ENCODE measurements at regions not wholly inside any gene's neighbourhood (a gene's known extent, or its start where the extent isn't known, plus 50 kb on each side); places are given as distances from the start of the nearest gene placed in this dataset.

DNA sequence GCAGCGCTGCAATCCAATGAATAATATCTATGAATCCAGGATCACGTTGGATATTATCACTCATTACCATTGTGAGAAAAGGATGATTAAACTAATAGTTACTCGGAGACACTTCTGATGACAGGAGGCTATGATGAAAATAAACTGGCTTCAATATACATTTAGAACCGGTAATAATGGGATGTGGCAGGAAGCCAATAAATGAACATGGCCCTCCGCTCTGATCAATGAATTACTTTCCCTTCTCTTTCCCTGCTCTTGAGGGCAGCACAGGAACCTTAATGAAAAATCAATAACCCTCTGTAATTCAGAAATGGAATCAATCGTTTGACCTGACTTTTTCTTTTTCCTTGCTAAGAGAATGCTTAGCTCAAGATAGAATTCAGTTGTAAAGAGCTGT, 103.9 kb upstream of the PAQR3 start:
- no peak overlapping the region for H3K4me3 Mint-ChIP-seq
- intact Hi-C loops (cut with micrococcal nuclease) = no loop called here
- no peaks in the 10 kb centered on the region for H3K36me3 ChIP-seq (replicated peaks in 1 of 2; ENCODE audit: control extremely low read depth in 1 of 2, control insufficient read depth in 1 of 2, extremely low read depth in 1 of 2, insufficient read depth in 2 of 2, low read length in 1 of 2)
- H3K4me1 ChIP-seq (ENCODE audit: control insufficient read depth in 2 of 2, insufficient read depth in 2 of 2, low read length in 2 of 2) = no peaks in the 10 kb centered on the region
- H3K9me3 Mint-ChIP-seq (ENCODE audit: insufficient read depth) = no peaks in the 10 kb centered on the region
- POLR2A ChIA-PET = no interaction called here
- H2AFZ ChIP-seq (ENCODE audit: insufficient read depth, low read depth, low read length, poor library complexity, severe bottlenecking) = no peak overlapping the region
- 60% methylated on average over 1 of the region's 6 CpGs for WGBS (ENCODE audit: insufficient coverage)
- H3K27ac ChIP-seq (ENCODE audit: low read length in 2 of 2) = no peak overlapping the region
- no peak overlapping the region for H3K9ac ChIP-seq (ENCODE audit: low read length)
- H3K79me2 ChIP-seq (ENCODE audit: control insufficient read depth, insufficient read depth, low read length) = no peaks in the 10 kb centered on the region
- no peak for DNase-seq
- H4K20me1 ChIP-seq (ENCODE audit: control insufficient read depth, insufficient read depth, low read length, poor library complexity, severe bottlenecking) = no peaks in the 10 kb centered on the region
- no peaks in the 10 kb centered on the region for H3K4me1 Mint-ChIP-seq
- H3K27ac Mint-ChIP-seq = no peak overlapping the region
- no peaks in the 10 kb centered on the region for H3K9me3 ChIP-seq (ENCODE audit: control extremely low read depth in 1 of 3, control insufficient read depth in 2 of 3, insufficient read depth in 1 of 3, low read length in 2 of 3)
- no peak overlapping the region for H3K4me2 ChIP-seq (replicated peaks; ENCODE audit: low read depth, low read length, poor library complexity, severe bottlenecking)
- H3K27me3 ChIP-seq (replicated peaks in 1 of 4; ENCODE audit: control extremely low read depth in 1 of 4, control insufficient read depth in 3 of 4, insufficient read depth in 4 of 4, low read length in 3 of 4) = no peaks in the 10 kb centered on the region
- H3K27me3 Mint-ChIP-seq = peaks cover 11% of the 10 kb centered on the region
- ATAC-seq (ENCODE audit: low read depth) = no peak
- CTCF ChIA-PET = no interaction called here
- TF ChIP-seq EZH2 (IDR thresholded peaks at IDR 0.05; ENCODE audit: borderline replicate concordance, insufficient read depth, low read depth, low read length, poor library complexity, severe bottlenecking) = no peak
- no peak overlapping the region for H3K4me3 ChIP-seq (ENCODE audit: control extremely low read depth in 1 of 5, extremely low read depth in 1 of 5, insufficient read depth in 1 of 5, low read depth in 2 of 5, low read length in 4 of 5)

DNA sequence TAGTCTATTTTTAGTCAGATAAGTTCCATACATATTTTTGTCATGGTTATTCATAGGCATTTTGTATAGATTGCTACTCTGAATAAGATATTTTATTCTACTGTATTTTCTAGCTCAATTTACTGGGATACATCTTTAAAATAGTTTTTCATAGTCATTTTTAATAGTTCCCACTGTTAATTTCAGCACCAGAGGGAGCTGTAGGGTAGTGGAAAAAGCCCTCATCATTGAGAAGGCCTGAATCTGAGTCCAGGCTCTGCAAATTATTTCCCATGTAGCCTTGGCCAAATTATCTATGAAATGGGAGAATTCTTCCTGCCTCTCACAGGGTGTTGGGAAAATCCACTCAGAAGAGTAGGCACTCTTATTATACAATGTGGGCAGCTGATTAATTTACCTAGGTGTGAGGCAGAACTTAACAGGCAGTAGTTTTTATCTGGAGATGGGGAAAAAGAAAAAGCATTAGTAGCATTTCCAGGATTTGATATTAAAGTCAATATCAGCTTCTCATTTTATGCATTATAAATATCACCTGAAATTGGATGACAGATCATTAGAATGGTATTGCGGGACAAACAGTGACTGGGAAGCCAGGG, 102.9 kb upstream of the PAQR3 start:
- ATAC-seq (ENCODE audit: low read depth) (no peak), DNase-seq (no peak)
- CTCF ChIA-PET = no interaction called here
- POLR2A ChIA-PET = no interaction called here
- no peaks in the 10 kb centered on the region for H3K4me1 ChIP-seq (ENCODE audit: control insufficient read depth in 2 of 2, insufficient read depth in 2 of 2, low read length in 2 of 2)
- no peaks in the 10 kb centered on the region for H4K20me1 ChIP-seq (ENCODE audit: control insufficient read depth, insufficient read depth, low read length, poor library complexity, severe bottlenecking)
- H3K27ac ChIP-seq (ENCODE audit: low read length in 2 of 2) = no peak overlapping the region
- H3K9me3 ChIP-seq (ENCODE audit: control extremely low read depth in 1 of 3, control insufficient read depth in 2 of 3, insufficient read depth in 1 of 3, low read length in 2 of 3) = no peaks in the 10 kb centered on the region
- Mint-ChIP-seq H3K4me1 (no peaks in the 10 kb centered on the region), H3K27me3 (peaks cover 11% of the 10 kb centered on the region), H3K27ac (no peak overlapping the region), H3K4me3 (no peak overlapping the region), H3K9me3 (ENCODE audit: insufficient read depth) (no peaks in the 10 kb centered on the region)
- no CpG with 5 or more reads among the region's 1 CpG for WGBS (ENCODE audit: insufficient coverage)
- H3K4me2 ChIP-seq (replicated peaks; ENCODE audit: low read depth, low read length, poor library complexity, severe bottlenecking) = no peak overlapping the region
- H3K9ac ChIP-seq (ENCODE audit: low read length) = no peak overlapping the region
- intact Hi-C loops (cut with micrococcal nuclease) = no loop called here
- TF ChIP-seq EZH2 (IDR thresholded peaks at IDR 0.05; ENCODE audit: borderline replicate concordance, insufficient read depth, low read depth, low read length, poor library complexity, severe bottlenecking) (no peak), CTCF (IDR thresholded peaks at IDR 0.05) (no peak)
- H3K27me3 ChIP-seq (replicated peaks in 1 of 4; ENCODE audit: control extremely low read depth in 1 of 4, control insufficient read depth in 3 of 4, insufficient read depth in 4 of 4, low read length in 3 of 4) = no peaks in the 10 kb centered on the region
- no peak overlapping the region for H2AFZ ChIP-seq (ENCODE audit: insufficient read depth, low read depth, low read length, poor library complexity, severe bottlenecking)
- H3K36me3 ChIP-seq (replicated peaks in 1 of 2; ENCODE audit: control extremely low read depth in 1 of 2, control insufficient read depth in 1 of 2, extremely low read depth in 1 of 2, insufficient read depth in 2 of 2, low read length in 1 of 2) = no peaks in the 10 kb centered on the region
- no peaks in the 10 kb centered on the region for H3K79me2 ChIP-seq (ENCODE audit: control insufficient read depth, insufficient read depth, low read length)
- no peak overlapping the region for H3K4me3 ChIP-seq (ENCODE audit: control extremely low read depth in 1 of 5, extremely low read depth in 1 of 5, insufficient read depth in 1 of 5, low read depth in 2 of 5, low read length in 4 of 5)
